ENCODE measurements at regions not wholly inside any gene's neighbourhood (a gene's known extent, or its start where the extent isn't known, plus 50 kb on each side); places are given as distances from the start of the nearest gene placed in this dataset.

- ATAC-seq (no peak), DNase-seq (no peak)
- H3K27me3 ChIP-seq (ENCODE audit: insufficient read depth in 3 of 3, low read length in 2 of 3) = no peaks in the 10 kb centered on the region
- intact Hi-C loops (cut with DNase I) = no loop called here
- H3K9me3 ChIP-seq = no peaks in the 10 kb centered on the region
- no peaks in the 10 kb centered on the region for H3K4me1 ChIP-seq
- WGBS, 3 donors = 68 to 88% (median 82%) methylated on average over 4 of the region's 4 CpGs
- H3K4me3 ChIP-seq = no peak overlapping the region
- no peaks in the 10 kb centered on the region for H3K36me3 ChIP-seq (ENCODE audit: insufficient read depth in 1 of 2, low read depth in 1 of 2)
- TF ChIP-seq CTCF (IDR thresholded peaks at IDR 0.05) = no peak
- no peak overlapping the region for H3K27ac ChIP-seq
Measured at GRCh38 chr20:43387737-43388136, 70.0 kb upstream of the SRSF6 start.

DNA sequence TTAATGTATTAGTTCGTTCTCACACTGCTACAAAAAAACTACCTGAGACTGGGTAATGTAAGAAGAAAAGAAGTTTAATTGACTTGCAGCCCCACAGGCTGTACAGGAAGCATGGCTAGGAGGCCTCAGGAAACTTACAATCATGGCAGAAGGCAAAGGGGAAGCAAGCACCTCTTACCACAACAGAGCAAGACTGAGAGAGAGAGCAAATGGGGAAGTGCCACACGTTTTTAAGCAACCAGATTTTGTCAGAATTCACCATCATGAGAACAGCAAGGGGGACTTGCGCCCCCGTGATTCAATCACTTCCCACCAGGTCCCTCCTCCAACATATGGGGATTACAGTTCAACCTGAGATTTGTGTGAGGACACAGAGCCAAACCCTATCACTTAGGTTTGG, 70.8 kb upstream of the SRSF6 start:
- no peaks in the 10 kb centered on the region for H3K9me3 ChIP-seq
- whole genome bisulfite sequencing, 3 donors = 70 to 78% (median 72%) methylated on average over 4 of the region's 4 CpGs
- H3K4me1 ChIP-seq = no peaks in the 10 kb centered on the region
- no peak overlapping the region for H3K27ac ChIP-seq
- H3K4me3 ChIP-seq = no peak overlapping the region
- H3K27me3 ChIP-seq (ENCODE audit: insufficient read depth in 3 of 3, low read length in 2 of 3) = no peaks in the 10 kb centered on the region
- intact Hi-C loops (cut with DNase I) = no loop called here
- no peak for DNase-seq
- no peak for TF ChIP-seq CTCF (IDR thresholded peaks at IDR 0.05)
- ATAC-seq = no peak
- H3K36me3 ChIP-seq (ENCODE audit: insufficient read depth in 1 of 2, low read depth in 1 of 2) = no peaks in the 10 kb centered on the region

GRCh38 chr20:43385914-43386313, 71.8 kb upstream of the SRSF6 start:
- ATAC-seq (no peak), DNase-seq (no peak)
- 95 to 96% (median 96%) methylated on average over 4 of the region's 4 CpGs for WGBS, 3 donors
- Histone ChIP-seq H3K27me3 (ENCODE audit: insufficient read depth in 3 of 3, low read length in 2 of 3) (no peaks in the 10 kb centered on the region), H3K4me3 (no peak overlapping the region), H3K36me3 (ENCODE audit: insufficient read depth in 1 of 2, low read depth in 1 of 2) (no peaks in the 10 kb centered on the region), H3K27ac (no peak overlapping the region), H3K9me3 (no peaks in the 10 kb centered on the region), H3K4me1 (no peaks in the 10 kb centered on the region)
- intact Hi-C loops (cut with DNase I) = no loop called here
- TF ChIP-seq CTCF (IDR thresholded peaks at IDR 0.05) = no peak

GRCh38 chr20:43384101-43384940, 73.4 kb upstream of the SRSF6 start:
- no peak for TF ChIP-seq CTCF (IDR thresholded peaks at IDR 0.05)
- Histone ChIP-seq H3K27me3 (ENCODE audit: insufficient read depth in 3 of 3, low read length in 2 of 3) (no peaks in the 10 kb centered on the region), H3K27ac (no peak overlapping the region), H3K4me1 (no peaks in the 10 kb centered on the region), H3K36me3 (ENCODE audit: insufficient read depth in 1 of 2, low read depth in 1 of 2) (no peaks in the 10 kb centered on the region), H3K9me3 (no peaks in the 10 kb centered on the region), H3K4me3 (no peak overlapping the region)
- 54 to 68% (median 56%) methylated on average over 14 of the region's 14 CpGs for WGBS, 3 donors
- DNase-seq = no peak
- intact Hi-C loops (cut with DNase I) = no loop called here
- no peak for ATAC-seq

All from psoas muscle (tissue), 7 donors.